ENCODE measurements at regions not wholly inside any gene's neighbourhood (a gene's known extent, or its start where the extent isn't known, plus 50 kb on each side); places are given as distances from the start of the nearest gene placed in this dataset.

GRCh38 chr2:172370821-172371455, 56.4 kb upstream of the ITGA6 start:
- DNase-seq, result no peak

GRCh38 chr2:172372436-172372835, 55.0 kb upstream of the ITGA6 start:
- DNase-seq, result no peak

GRCh38 chr2:172373076-172373475, 54.3 kb upstream of the ITGA6 start:
- no peak for DNase-seq

- no peak for DNase-seq
Measured at GRCh38 chr2:172373766-172374165, 53.6 kb upstream of the ITGA6 start.

- no peak for DNase-seq
Measured at GRCh38 chr2:172374318-172375240, 52.8 kb upstream of the ITGA6 start.

- no peak for DNase-seq
Measured at GRCh38 chr2:172375251-172375650, 52.1 kb upstream of the ITGA6 start.

- DNase-seq, result no peak
Measured at GRCh38 chr2:172376016-172376415, 51.4 kb upstream of the ITGA6 start.

- no peak for DNase-seq
Measured at GRCh38 chr2:172376505-172377125, 50.8 kb upstream of the ITGA6 start.

- no peak for DNase-seq
Measured at GRCh38 chr2:172377408-172377807, 50.0 kb upstream of the ITGA6 start.

Data from NCI-H2029 (cell line).